Activated CD4-positive, alpha-beta T cell treated with anti-CD3 and anti-CD28 coated beads, Interleukin-2, amount 50 U/mL, for 4 hours (primary cell): ENCODE measurements at regions not wholly inside any gene's neighbourhood (a gene's known extent, or its start where the extent isn't known, plus 50 kb on each side); places are given as distances from the start of the nearest gene placed in this dataset.

Source experiments
- DNase-seq, 2 experiments: peaks; one replicate each; pipeline ENCODE4 v3.0.0-alpha.2; 2020

- DNase-seq = no peak
These were observed 54.7 kb upstream of the DSCAM start for GRCh38 chr21:40901691-40902090.

GRCh38 chr21:40902299-40902698 lies 55.3 kb upstream of the DSCAM start:
- no peak for DNase-seq

GRCh38 chr21:40902993-40903392 lies 56.0 kb upstream of the DSCAM start:
- DNase-seq = no peak

GRCh38 chr21:40905251-40905650 lies 58.3 kb upstream of the DSCAM start:
- no peak for DNase-seq

GRCh38 chr21:40912375-40912774 lies 65.4 kb upstream of the DSCAM start:
- no peak for DNase-seq

GRCh38 chr21:40915114-40915513 lies 68.2 kb upstream of the DSCAM start:
- DNase-seq = no peak

GRCh38 chr21:40923407-40923806 lies 76.4 kb upstream of the DSCAM start:
- no peak for DNase-seq

GRCh38 chr21:40923901-40924300 lies 76.9 kb upstream of the DSCAM start:
- no peak for DNase-seq

- no peak for DNase-seq
These were observed 77.7 kb upstream of the DSCAM start for GRCh38 chr21:40924641-40925040.

- no peak for DNase-seq
These were observed 79.3 kb upstream of the DSCAM start for GRCh38 chr21:40926238-40926637.

GRCh38 chr21:40929833-40930232 lies 82.9 kb upstream of the DSCAM start:
- DNase-seq = no peak

GRCh38 chr21:40931197-40931596 lies 84.2 kb upstream of the DSCAM start:
- no peak for DNase-seq

- DNase-seq = no peak
These were observed 89.2 kb upstream of the DSCAM start for GRCh38 chr21:40936178-40936577.

GRCh38 chr21:40936771-40937261 lies 89.9 kb upstream of the DSCAM start:
- no peak for DNase-seq

- DNase-seq = no peak
These were observed 91.1 kb upstream of the DSCAM start for GRCh38 chr21:40938078-40938477.

- DNase-seq = no peak
These were observed 91.7 kb upstream of the DSCAM start for GRCh38 chr21:40938611-40939010.

GRCh38 chr21:40947713-40948112 lies 100.8 kb upstream of the DSCAM start:
- DNase-seq = no peak

GRCh38 chr21:40950970-40951369 lies 104.0 kb upstream of the DSCAM start:
- DNase-seq = no peak

GRCh38 chr21:40952551-40953323 lies 105.8 kb upstream of the DSCAM start:
- DNase-seq = no peak

GRCh38 chr21:40964691-40965090 lies 117.7 kb upstream of the DSCAM start:
- no peak for DNase-seq

GRCh38 chr21:40967771-40968170 lies 120.8 kb upstream of the DSCAM start:
- no peak for DNase-seq

- no peak for DNase-seq
These were observed 125.2 kb upstream of the DSCAM start for GRCh38 chr21:40972151-40972550.

- no peak for DNase-seq
These were observed 129.5 kb upstream of the DSCAM start for GRCh38 chr21:40976198-40977109.

- DNase-seq = no peak
These were observed 138.4 kb upstream of the DSCAM start for GRCh38 chr21:40985370-40985769.
